Epithelial cell of esophagus (primary cell): ENCODE measurements at regions not wholly inside any gene's neighbourhood (a gene's known extent, or its start where the extent isn't known, plus 50 kb on each side); places are given as distances from the start of the nearest gene placed in this dataset.

Experiments used
- DNase-seq: peaks from one replicate; pipeline ENCODE4 v3.0.0; 2010; ENCODE audit warnings: low read depth
- H3K4me3 ChIP-seq: 2 replicates; pipeline ENCODE4 v1.5.1; 2011; ENCODE audit warnings: mild to moderate bottlenecking, low read length, control low read depth
- CTCF ChIP-seq: IDR thresholded peaks from 2 replicates; pipeline ENCODE4 v1.5.1; 2011; ENCODE audit warnings: low read depth, mild to moderate bottlenecking, low read length, control low read depth, inconsistent platforms; ENCODE audit not compliant: insufficient read depth; ENCODE audit errors: missing control alignments

GRCh38 chr3:16658004-16658924 is 53.0 kb upstream of the DAZL start:
- no peak overlapping the region for H3K4me3 ChIP-seq
- no peak for TF ChIP-seq CTCF
- no peak for DNase-seq

- TF ChIP-seq CTCF: no peak
- H3K4me3 ChIP-seq: no peak overlapping the region
- DNase-seq: no peak
Observed at GRCh38 chr3:16658925-16659793, 53.9 kb upstream of the DAZL start.

- TF ChIP-seq CTCF: no peak
- no peak overlapping the region for H3K4me3 ChIP-seq
- DNase-seq: no peak
Observed at GRCh38 chr3:16663854-16664712, 58.9 kb upstream of the DAZL start.

- DNase-seq: no peak
- H3K4me3 ChIP-seq: no peak overlapping the region
- no peak for TF ChIP-seq CTCF
Observed at GRCh38 chr3:16665282-16665741, 60.1 kb upstream of the DAZL start.

GRCh38 chr3:16666206-16666605 is 61.0 kb upstream of the DAZL start:
- no peak for TF ChIP-seq CTCF
- H3K4me3 ChIP-seq: no peak overlapping the region
- no peak for DNase-seq

GRCh38 chr3:16667633-16668032 is 62.4 kb upstream of the DAZL start:
- no peak for TF ChIP-seq CTCF

More at GRCh38 chr3:16667633-16668032, 62.4 kb upstream of the DAZL start:
- DNase-seq: no peak
- no peak overlapping the region for H3K4me3 ChIP-seq
